IMR-90 (cell line): ENCODE measurements at regions not wholly inside any gene's neighbourhood (a gene's known extent, or its start where the extent isn't known, plus 50 kb on each side); places are given as distances from the start of the nearest gene placed in this dataset.

Experiments
- ATAC-seq: fragments of 200-7000 bp; cut with Tn5 transposase; 2 replicates; pipeline ENCODE4 v1.9.1; 2020; ENCODE audit warnings: low read depth, mild to moderate bottlenecking, moderate library complexity
- BruUV-seq: library from RNA; stranded (reverse); fragments of 400-500 nt; replicated peaks from 2 replicates; lab custom pipeline; 2021; lab: Mats Ljungman, UMichigan
- CTCF ChIA-PET: fragments of 300-600 bp; formaldehyde crosslinking; extraction: SDS; loops from one replicate; lab custom pipeline; 2021; ENCODE audit warnings: antibody characterized with exemption; lab: Yijun Ruan, JAX
- POLR2A ChIA-PET: fragments of 300-600 bp; sonication (Branson Sonifier 250); formaldehyde crosslinking; loops from one replicate; lab custom pipeline; 2022; ENCODE audit warnings: antibody characterized with exemption; ENCODE audit not compliant: unreplicated experiment; lab: Charles Lee
- DNase-seq: peaks from one replicate; pipeline ENCODE4 v3.0.0; 2013
- H2AFZ ChIP-seq: replicated peaks from 2 replicates; pipeline ENCODE3; 2013; ENCODE audit warnings: low read length, mild to moderate bottlenecking; ENCODE audit not compliant: poor library complexity
- H2AK5ac ChIP-seq: 2 replicates; pipeline ENCODE4 v1.6.1; 2013; ENCODE audit warnings: low read depth, low read length, inconsistent platforms
- H2AK9ac ChIP-seq: replicated peaks from 2 replicates; pipeline ENCODE3; 2013; ENCODE audit warnings: mild to moderate bottlenecking, low read depth, low read length, moderate library complexity; ENCODE audit not compliant: poor library complexity
- H2BK120ac ChIP-seq: 2 replicates; pipeline ENCODE4 v1.6.1; 2013; ENCODE audit warnings: low read depth, low read length, inconsistent platforms
- H2BK15ac ChIP-seq: 3 replicates; pipeline ENCODE4 v1.6.1; 2013; ENCODE audit warnings: low read depth, low read length, inconsistent platforms
- H2BK20ac ChIP-seq: 2 replicates; pipeline ENCODE4 v1.6.1; 2013; ENCODE audit warnings: low read depth, mild to moderate bottlenecking, inconsistent platforms, low read length, moderate library complexity
- H2BK5ac ChIP-seq: 2 replicates; pipeline ENCODE4 v1.6.1; 2013; ENCODE audit warnings: mild to moderate bottlenecking, low read depth, low read length, inconsistent platforms; ENCODE audit not compliant: poor library complexity, severe bottlenecking
- H3K14ac ChIP-seq: replicated peaks from 2 replicates; pipeline ENCODE4 v1.6.1; 2013; ENCODE audit warnings: low read depth, low read length, inconsistent platforms
- H3K18ac ChIP-seq: 2 replicates; pipeline ENCODE4 v1.6.1; 2013; ENCODE audit warnings: low read depth, low read length, control low read depth
- H3K23ac ChIP-seq: 2 replicates; pipeline ENCODE4 v1.6.1; 2013; ENCODE audit warnings: low read depth, low read length, inconsistent platforms
- H3K27ac ChIP-seq: 2 replicates; pipeline ENCODE4 v1.5.1; 2013; ENCODE audit warnings: mild to moderate bottlenecking, control low read depth, low read length; ENCODE audit not compliant: insufficient read depth
- H3K27me3 ChIP-seq: 2 replicates; pipeline ENCODE4 v1.6.1; 2013; ENCODE audit warnings: low read length; ENCODE audit not compliant: control insufficient read depth, insufficient read depth
- H3K36me3 ChIP-seq: 2 replicates; pipeline ENCODE4 v1.6.1; 2013; ENCODE audit warnings: low read length, mixed read lengths; ENCODE audit not compliant: control insufficient read depth, insufficient read depth
- H3K4ac ChIP-seq: 2 replicates; pipeline ENCODE4 v1.6.1; 2013; ENCODE audit warnings: low read depth, low read length, inconsistent platforms
- H3K4me1 ChIP-seq: 2 replicates; pipeline ENCODE4 v1.6.1; 2013; ENCODE audit warnings: low read length, mixed read lengths; ENCODE audit not compliant: control insufficient read depth, insufficient read depth
- H3K4me2 ChIP-seq: 2 replicates; pipeline ENCODE4 v1.6.1; 2013; ENCODE audit warnings: low read depth, mild to moderate bottlenecking, control low read depth, low read length, moderate library complexity
- H3K4me3 ChIP-seq: 2 replicates; pipeline ENCODE4 v1.5.1; 2013; ENCODE audit warnings: low read depth, mild to moderate bottlenecking, control low read depth, low read length, moderate library complexity; ENCODE audit not compliant: insufficient read depth
- H3K56ac ChIP-seq: 2 replicates; pipeline ENCODE4 v1.6.1; 2013; ENCODE audit warnings: low read length, inconsistent platforms; ENCODE audit not compliant: insufficient read depth; ENCODE audit errors: extremely low read depth
- H3K79me1 ChIP-seq, 2 experiments: 2 replicates each; pipeline ENCODE4 v1.6.1; 2013; ENCODE audit warnings: low read length in 2 of 2, inconsistent platforms in 1 of 2, low read depth in 1 of 2
- H3K9ac ChIP-seq: 2 replicates; pipeline ENCODE4 v1.6.1; 2013; ENCODE audit warnings: low read depth, low read length, control low read depth
- H3K9me1 ChIP-seq: 2 replicates; pipeline ENCODE4 v1.6.1; 2013; ENCODE audit warnings: low read length, inconsistent platforms; ENCODE audit not compliant: insufficient read depth
- H3K9me3 ChIP-seq: 2 replicates; pipeline ENCODE4 v1.6.1; 2013; ENCODE audit warnings: low read length; ENCODE audit not compliant: control insufficient read depth, insufficient read depth
- H4K20me1 ChIP-seq: 2 replicates; pipeline ENCODE4 v1.6.1; 2013; ENCODE audit warnings: low read length, inconsistent platforms; ENCODE audit not compliant: insufficient read depth
- H4K5ac ChIP-seq: 2 replicates; pipeline ENCODE4 v1.6.1; 2013; ENCODE audit warnings: mild to moderate bottlenecking, low read depth, low read length, control low read depth
- H4K8ac ChIP-seq, 2 experiments: 2 replicates each; pipeline ENCODE4 v1.6.1; 2013; ENCODE audit warnings: low read depth in 2 of 2, low read length in 2 of 2, control low read depth in 1 of 2, inconsistent platforms in 1 of 2
- H4K91ac ChIP-seq: 2 replicates; pipeline ENCODE4 v1.6.1; 2013; ENCODE audit warnings: low read depth, low read length, inconsistent platforms; ENCODE audit not compliant: insufficient read depth
- BHLHE40 ChIP-seq: fragments of 150-350 bp; IDR thresholded peaks from 2 replicates; pipeline ENCODE4 v1.6.1; 2016; ENCODE audit warnings: mild to moderate bottlenecking, low read depth, low read length
- CEBPB ChIP-seq: IDR thresholded peaks from 2 replicates; pipeline ENCODE4 v1.6.1; 2012; ENCODE audit warnings: low read depth, low read length, improper control_type of control experiment
- CHD1 ChIP-seq: IDR thresholded peaks from 2 replicates; pipeline ENCODE4 v1.6.1; 2012; ENCODE audit warnings: low read depth, low read length, improper control_type of control experiment
- MAZ ChIP-seq: IDR thresholded peaks from 2 replicates; pipeline ENCODE4 v1.6.1; 2012; ENCODE audit warnings: low read depth, mild to moderate bottlenecking, low read length, improper control_type of control experiment, moderate library complexity, borderline replicate concordance
- MXI1 ChIP-seq: IDR thresholded peaks from 2 replicates; pipeline ENCODE4 v1.6.1; 2012; ENCODE audit warnings: low read depth, mild to moderate bottlenecking, low read length, moderate library complexity, borderline replicate concordance
- NFE2L2 ChIP-seq: fragments of 150-350 bp; IDR thresholded peaks from 2 replicates; pipeline ENCODE4 v1.6.1; 2016; ENCODE audit warnings: low read depth, mild to moderate bottlenecking, low read length
- POLR2A ChIP-seq: IDR thresholded peaks from 2 replicates; pipeline ENCODE4 v1.6.1; 2012; ENCODE audit warnings: mild to moderate bottlenecking, low read depth, low read length
- RCOR1 ChIP-seq: IDR thresholded peaks from 2 replicates; pipeline ENCODE4 v1.6.1; 2012; ENCODE audit warnings: mild to moderate bottlenecking, low read length, improper control_type of control experiment; ENCODE audit not compliant: insufficient replicate concordance
- RFX5 ChIP-seq: IDR thresholded peaks from 2 replicates; pipeline ENCODE4 v1.8.0; 2012; ENCODE audit warnings: low read depth, mild to moderate bottlenecking, low read length, moderate library complexity
- SMC3 ChIP-seq: fragments of 150-350 bp; IDR thresholded peaks from 2 replicates; pipeline ENCODE4 v1.6.1; 2016; ENCODE audit warnings: low read depth, mild to moderate bottlenecking, antibody characterized with exemption, low read length, moderate library complexity
- WGBS, 2 experiments: methylation state at CpG; one replicate each; pipeline versions ENCODE4 v1.1.5 to v1.1.7; 2013; ENCODE audit warnings: missing lambda C conversion rate in 2 of 2; ENCODE audit not compliant: insufficient read length in 1 of 2; ENCODE audit errors: extremely low coverage in 2 of 2; 5-methylcytosine and 5-hydroxymethylcytosine counted together
- dilution Hi-C: fragments of 300-500 bp; cut with HindIII; formaldehyde crosslinking; loops from one replicate; pipeline ENCODE4 v1.14.3; 2018; ENCODE audit warnings: low sequenced_read_pairs; ENCODE audit not compliant: unreplicated experiment
- in situ Hi-C: fragments of 300-500 bp; cut with MboI; formaldehyde crosslinking; loops from 3 replicates; pipeline ENCODE4 v1.14.3; 2019; ENCODE audit warnings: low sequenced_read_pairs, inconsistent platforms, mixed read lengths
- intact Hi-C: fragments of 100-400 bp; cut with micrococcal nuclease; formaldehyde crosslinking; loops from 2 replicates; pipeline ENCODE4 v1.10.0; 2022
- TF ChIP-seq, protein P1 (sequence below): fragments of 150-350 bp; IDR thresholded peaks from 2 replicates; pipeline ENCODE4 v1.6.1; 2017; ENCODE audit warnings: mild to moderate bottlenecking, antibody characterized with exemption, low read length, low read depth
- TF ChIP-seq, protein P2 (sequence below): conservative IDR thresholded peaks from 2 replicates; pipeline ENCODE4 v1.5.1; 2012; ENCODE audit warnings: mild to moderate bottlenecking, low read depth, low read length, improper control_type of control experiment
- TF ChIP-seq, protein P3 (sequence below): fragments of 150-350 bp; IDR thresholded peaks from 2 replicates; pipeline ENCODE4 v1.6.1; 2016; ENCODE audit warnings: low read depth, mild to moderate bottlenecking, low read length, moderate library complexity, borderline replicate concordance

DNA sequence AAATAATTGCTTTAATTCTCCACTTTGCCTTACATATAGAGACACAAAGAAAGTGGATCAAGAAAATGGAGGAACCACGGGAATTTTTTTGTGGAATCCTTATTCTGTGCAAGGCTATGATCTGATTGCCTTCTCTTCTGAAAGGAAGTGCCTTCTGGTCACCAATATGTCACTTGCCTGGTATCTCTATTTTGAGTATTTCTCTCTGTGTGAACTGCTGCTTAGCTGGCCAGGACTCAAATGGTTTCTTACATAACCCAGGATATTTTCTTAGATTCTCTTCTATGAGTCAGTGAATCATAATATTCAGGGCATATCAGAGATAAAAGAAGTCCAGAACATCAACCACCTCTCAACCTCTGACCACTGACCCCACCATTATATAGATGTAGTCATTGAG lies 156.1 kb downstream of the DIO2 start:
- peak; percentile 28 for DNase-seq
- in situ Hi-C loops (loop anchor here (5.0 to 25.0 kb wide), 3 partner anchors 557 to 1040 kb away; no protein-coding TSS in a partner anchor), intact Hi-C loops (loop anchor here (2.0 to 5.0 kb wide), 6 partner anchors 372 to 1096 kb away; no protein-coding TSS in a partner anchor), dilution Hi-C loops (no loop called here)
- Histone ChIP-seq H4K20me1 (no peaks in the 10 kb centered on the region), H3K56ac (no peak overlapping the region), H3K4me3 (no peak overlapping the region), H4K8ac (no peak overlapping the region; a peak in 1 of 4 replicates), H2AK9ac (no peak overlapping the region), H3K4ac (no peak overlapping the region), H3K79me1 (no peaks in the 10 kb centered on the region), H3K27ac (no peak overlapping the region), H2BK120ac (no peak overlapping the region), H3K9ac (no peak overlapping the region), H3K23ac (no peak overlapping the region), H3K18ac (no peak overlapping the region; the same call in 1 of the 2 replicates), H3K9me1 (no peaks in the 10 kb centered on the region), H3K4me2 (no peak overlapping the region), H3K9me3 (no peaks in the 10 kb centered on the region), H2BK20ac (no peak overlapping the region), H3K14ac (no peak overlapping the region), H3K36me3 (no peaks in the 10 kb centered on the region), H2BK15ac (no peak overlapping the region), H3K27me3 (no peaks in the 10 kb centered on the region), H2AFZ (no peak overlapping the region), H3K4me1 (no peaks in the 10 kb centered on the region; the same call in 1 of the 2 replicates), H4K5ac (no peak overlapping the region), H2BK5ac (no peak overlapping the region), H4K91ac (no peak overlapping the region), H2AK5ac (no peak overlapping the region)
- no peak; the same call in 1 of the 2 replicates for ATAC-seq
- POLR2A ChIA-PET = no interaction called here
- TF ChIP-seq, protein P1, sequence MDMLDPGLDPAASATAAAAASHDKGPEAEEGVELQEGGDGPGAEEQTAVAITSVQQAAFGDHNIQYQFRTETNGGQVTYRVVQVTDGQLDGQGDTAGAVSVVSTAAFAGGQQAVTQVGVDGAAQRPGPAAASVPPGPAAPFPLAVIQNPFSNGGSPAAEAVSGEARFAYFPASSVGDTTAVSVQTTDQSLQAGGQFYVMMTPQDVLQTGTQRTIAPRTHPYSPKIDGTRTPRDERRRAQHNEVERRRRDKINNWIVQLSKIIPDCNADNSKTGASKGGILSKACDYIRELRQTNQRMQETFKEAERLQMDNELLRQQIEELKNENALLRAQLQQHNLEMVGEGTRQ = no peak
- TF ChIP-seq, protein P2, sequence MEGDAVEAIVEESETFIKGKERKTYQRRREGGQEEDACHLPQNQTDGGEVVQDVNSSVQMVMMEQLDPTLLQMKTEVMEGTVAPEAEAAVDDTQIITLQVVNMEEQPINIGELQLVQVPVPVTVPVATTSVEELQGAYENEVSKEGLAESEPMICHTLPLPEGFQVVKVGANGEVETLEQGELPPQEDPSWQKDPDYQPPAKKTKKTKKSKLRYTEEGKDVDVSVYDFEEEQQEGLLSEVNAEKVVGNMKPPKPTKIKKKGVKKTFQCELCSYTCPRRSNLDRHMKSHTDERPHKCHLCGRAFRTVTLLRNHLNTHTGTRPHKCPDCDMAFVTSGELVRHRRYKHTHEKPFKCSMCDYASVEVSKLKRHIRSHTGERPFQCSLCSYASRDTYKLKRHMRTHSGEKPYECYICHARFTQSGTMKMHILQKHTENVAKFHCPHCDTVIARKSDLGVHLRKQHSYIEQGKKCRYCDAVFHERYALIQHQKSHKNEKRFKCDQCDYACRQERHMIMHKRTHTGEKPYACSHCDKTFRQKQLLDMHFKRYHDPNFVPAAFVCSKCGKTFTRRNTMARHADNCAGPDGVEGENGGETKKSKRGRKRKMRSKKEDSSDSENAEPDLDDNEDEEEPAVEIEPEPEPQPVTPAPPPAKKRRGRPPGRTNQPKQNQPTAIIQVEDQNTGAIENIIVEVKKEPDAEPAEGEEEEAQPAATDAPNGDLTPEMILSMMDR = no peak
- TF ChIP-seq CEBPB = no peak
- TF ChIP-seq CHD1 = no peak
- TF ChIP-seq MAZ = no peak
- TF ChIP-seq, protein P3, sequence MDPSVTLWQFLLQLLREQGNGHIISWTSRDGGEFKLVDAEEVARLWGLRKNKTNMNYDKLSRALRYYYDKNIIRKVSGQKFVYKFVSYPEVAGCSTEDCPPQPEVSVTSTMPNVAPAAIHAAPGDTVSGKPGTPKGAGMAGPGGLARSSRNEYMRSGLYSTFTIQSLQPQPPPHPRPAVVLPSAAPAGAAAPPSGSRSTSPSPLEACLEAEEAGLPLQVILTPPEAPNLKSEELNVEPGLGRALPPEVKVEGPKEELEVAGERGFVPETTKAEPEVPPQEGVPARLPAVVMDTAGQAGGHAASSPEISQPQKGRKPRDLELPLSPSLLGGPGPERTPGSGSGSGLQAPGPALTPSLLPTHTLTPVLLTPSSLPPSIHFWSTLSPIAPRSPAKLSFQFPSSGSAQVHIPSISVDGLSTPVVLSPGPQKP = no peak
- no peak for TF ChIP-seq NFE2L2
- TF ChIP-seq BHLHE40 = no peak
- TF ChIP-seq MXI1 = no peak
- TF ChIP-seq RCOR1 = no peak
- no peak for TF ChIP-seq POLR2A
- no peak for TF ChIP-seq SMC3
- TF ChIP-seq RFX5 = no peak
- no TSS peak for BruUV-seq
- CTCF ChIA-PET = interaction anchor here (0.9 to 1.3 kb wide), 4 partner anchors 245 to 1122 kb away, joined by 3 to 6 read pairs (median 4); no protein-coding TSS in a partner anchor
- no CpG with 5 or more reads among the region's 1 CpG for WGBS, 2 experiments
